HepG2 (cell line): ENCODE measurements at regions not wholly inside any gene's neighbourhood (a gene's known extent, or its start where the extent isn't known, plus 50 kb on each side); places are given as distances from the start of the nearest gene placed in this dataset.

Source experiments
- ATAC-seq: fragments of 200-7000 bp; cut with Tn5 transposase; 3 replicates; pipeline ENCODE4 v1.9.1; 2020; ENCODE audit warnings: mild to moderate bottlenecking, moderate library complexity
- BruUV-seq: library from RNA; stranded (reverse); fragments of 400-500 nt; replicated peaks from 2 replicates; lab custom pipeline; 2021; lab: Mats Ljungman, UMichigan
- CTCF ChIA-PET: fragments of 300-600 bp; formaldehyde crosslinking; extraction: SDS; loops from one replicate; lab custom pipeline; 2021; ENCODE audit warnings: low total read pairs, inconsistent platforms, low intra/inter-chr PET ratio; lab: Yijun Ruan, JAX
- POLR2A ChIA-PET: fragments of 350-600 bp; sonication (Branson Sonifier 250); formaldehyde crosslinking; loops from one replicate; lab custom pipeline; 2020; ENCODE audit warnings: antibody characterized with exemption, inconsistent platforms; lab: Yijun Ruan, JAX
- DNase-seq: peaks from one replicate; pipeline ENCODE4 v3.0.0-alpha.2; 2015; ENCODE audit warnings: low spot score
- FAIRE-seq: peaks from 3 replicates; lab custom pipeline; 2011; peaks lifted over from hg19 to GRCh38; lab: Jason Lieb, UNC
- H2AFZ ChIP-seq: one replicate; pipeline ENCODE4 v1.6.1; 2011; ENCODE audit warnings: low read length, inconsistent platforms
- H3K27ac ChIP-seq: fragments of 300-600 bp; 3 replicates; pipeline ENCODE4 v1.8.0; 2011; ENCODE audit warnings: mixed run types, mild to moderate bottlenecking, mixed read lengths, low read length, inconsistent platforms; ENCODE audit not compliant: insufficient read depth; ENCODE audit errors: extremely low read length
- H3K27me3 ChIP-seq, 2 experiments: fragments of 200-600 bp in 1 of 2; 2 replicates in 1 of 2; 3 replicates in 1 of 2; pipeline versions ENCODE4 v1.6.0 to v1.8.0; 2011; ENCODE audit warnings: low read length in 2 of 2, mild to moderate bottlenecking in 2 of 2, moderate library complexity in 2 of 2, inconsistent platforms in 1 of 2; ENCODE audit not compliant: insufficient read depth in 2 of 2, control insufficient read depth in 1 of 2
- H3K36me3 ChIP-seq, 2 experiments: fragments of 200-600 bp in 1 of 2; replicated peaks in 1 of 2; 2 replicates in 1 of 2; 3 replicates in 1 of 2; pipeline versions ENCODE4 v1.5.1 to v1.8.0; 2011; ENCODE audit warnings: low read length in 2 of 2, inconsistent platforms in 1 of 2; ENCODE audit not compliant: insufficient read depth in 2 of 2, control insufficient read depth in 1 of 2
- H3K4me1 ChIP-seq: 2 replicates; pipeline ENCODE4 v1.5.1; 2012; ENCODE audit warnings: low read length, inconsistent platforms; ENCODE audit not compliant: insufficient read depth
- H3K4me2 ChIP-seq: 2 replicates; pipeline ENCODE4 v1.6.0; 2011; ENCODE audit warnings: low read depth, low read length, inconsistent platforms
- H3K4me3 ChIP-seq, 3 experiments: fragments of 200-600 bp in 1 of 3; sonication (generic), shearing (Covaris generic) in 1 of 3; replicated peaks in 1 of 3; 2 replicates each; pipeline ENCODE4 v1.5.1; 2011 to 2016; ENCODE audit warnings: low read length in 3 of 3, inconsistent platforms in 2 of 3, low read depth in 2 of 3, mild to moderate bottlenecking in 2 of 3, control low read depth in 1 of 3, mixed read lengths in 1 of 3; ENCODE audit not compliant: insufficient read depth in 1 of 3
- H3K79me2 ChIP-seq: one replicate; pipeline ENCODE4 v1.6.1; 2011; ENCODE audit warnings: low read length, inconsistent platforms; ENCODE audit not compliant: insufficient read depth
- H3K9ac ChIP-seq: 2 replicates; pipeline ENCODE4 v1.6.0; 2011; ENCODE audit warnings: mild to moderate bottlenecking, low read depth, low read length, inconsistent platforms; ENCODE audit not compliant: insufficient read depth
- H3K9me3 ChIP-seq: 2 replicates; pipeline ENCODE4 v1.5.1; 2012; ENCODE audit warnings: mild to moderate bottlenecking, low read length
- H4K20me1 ChIP-seq: 2 replicates; pipeline ENCODE4 v1.6.0; 2011; ENCODE audit warnings: inconsistent platforms, mild to moderate bottlenecking, low read length, moderate library complexity; ENCODE audit not compliant: insufficient read depth
- DPF2 ChIP-seq: sonication (generic); formaldehyde crosslinking; IDR thresholded peaks from 2 replicates; pipeline ENCODE4 v1.4.0; 2020; ENCODE audit warnings: mild to moderate bottlenecking, low read depth, missing genetic modification reagents, borderline replicate concordance
- EP300 ChIP-seq, 3 experiments: sonication (generic) in 1 of 3; formaldehyde crosslinking in 1 of 3; IDR thresholded peaks; 2 replicates each; pipeline versions ENCODE4 v1.5.1 to v1.6.1; 2011 to 2020; ENCODE audit warnings: low read depth in 2 of 3, low read length in 2 of 3, borderline replicate concordance in 1 of 3, improper control_type of control experiment in 1 of 3, mild to moderate bottlenecking in 1 of 3, missing genetic modification reagents in 1 of 3, moderate library complexity in 1 of 3
- HNF4A ChIP-seq: sonication (generic); formaldehyde crosslinking; IDR thresholded peaks from 2 replicates; pipeline ENCODE4 v1.4.0; 2020; ENCODE audit warnings: missing genetic modification reagents
- RARA ChIP-seq: IDR thresholded peaks from 2 replicates; pipeline ENCODE4 v1.6.1; 2016; ENCODE audit warnings: missing genetic modification reagents, missing compliant biosample characterization
- SAP130 ChIP-seq: IDR thresholded peaks from 2 replicates; pipeline ENCODE4 v1.6.1; 2016; ENCODE audit warnings: low read depth
- TEAD3 ChIP-seq: optimal IDR thresholded peaks from 2 replicates; pipeline ENCODE3; 2016; ENCODE audit warnings: borderline replicate concordance
- ZBTB21 ChIP-seq: sonication (generic); formaldehyde crosslinking; IDR thresholded peaks from 2 replicates; pipeline ENCODE4 v1.4.0; 2020; ENCODE audit warnings: missing genetic modification reagents
- ZBTB7B ChIP-seq: sonication (generic); formaldehyde crosslinking; IDR thresholded peaks from 2 replicates; pipeline ENCODE4 v1.4.0; 2020; ENCODE audit warnings: missing genetic modification reagents
- ZNF644 ChIP-seq: IDR thresholded peaks from 2 replicates; pipeline ENCODE4 v1.6.1; 2016; ENCODE audit warnings: low read depth
- ZSCAN31 ChIP-seq: sonication (generic); formaldehyde crosslinking; IDR thresholded peaks from 2 replicates; pipeline ENCODE4 v1.5.0; 2020; ENCODE audit warnings: low read depth, mild to moderate bottlenecking, missing genetic modification reagents
- WGBS: methylation state at CpG from one replicate; pipeline ENCODE4 v1.1.6; 2017; ENCODE audit warnings: low lambda C conversion rate; 5-methylcytosine and 5-hydroxymethylcytosine counted together
- in situ Hi-C: cut with HindIII; loops from 2 replicates; pipeline ENCODE4 v1.10.0; 2017; ENCODE audit warnings: low pct_unique_long_range_greater_than_20kb; ENCODE audit not compliant: extremely low pct_ligation_motif_present
- intact Hi-C: fragments of 100-400 bp; cut with micrococcal nuclease; formaldehyde crosslinking; loops from one replicate; pipeline ENCODE4 v1.10.0; 2022; ENCODE audit not compliant: unreplicated experiment
- TF ChIP-seq, protein P1 (sequence below): IDR thresholded peaks from 2 replicates; pipeline ENCODE4 v1.6.1; 2018; ENCODE audit warnings: missing genetic modification reagents
- TF ChIP-seq, protein P2 (sequence below): IDR thresholded peaks from 2 replicates; pipeline ENCODE4 v1.4.0; 2020; ENCODE audit warnings: mild to moderate bottlenecking, missing genetic modification reagents
- TF ChIP-seq, protein P3 (sequence below): conservative IDR thresholded peaks from 2 replicates; pipeline ENCODE4 v1.6.1; 2018; ENCODE audit warnings: missing genetic modification reagents
- TF ChIP-seq, protein P4 (sequence below): IDR thresholded peaks from 2 replicates; pipeline ENCODE4 v1.6.1; 2016

DNA sequence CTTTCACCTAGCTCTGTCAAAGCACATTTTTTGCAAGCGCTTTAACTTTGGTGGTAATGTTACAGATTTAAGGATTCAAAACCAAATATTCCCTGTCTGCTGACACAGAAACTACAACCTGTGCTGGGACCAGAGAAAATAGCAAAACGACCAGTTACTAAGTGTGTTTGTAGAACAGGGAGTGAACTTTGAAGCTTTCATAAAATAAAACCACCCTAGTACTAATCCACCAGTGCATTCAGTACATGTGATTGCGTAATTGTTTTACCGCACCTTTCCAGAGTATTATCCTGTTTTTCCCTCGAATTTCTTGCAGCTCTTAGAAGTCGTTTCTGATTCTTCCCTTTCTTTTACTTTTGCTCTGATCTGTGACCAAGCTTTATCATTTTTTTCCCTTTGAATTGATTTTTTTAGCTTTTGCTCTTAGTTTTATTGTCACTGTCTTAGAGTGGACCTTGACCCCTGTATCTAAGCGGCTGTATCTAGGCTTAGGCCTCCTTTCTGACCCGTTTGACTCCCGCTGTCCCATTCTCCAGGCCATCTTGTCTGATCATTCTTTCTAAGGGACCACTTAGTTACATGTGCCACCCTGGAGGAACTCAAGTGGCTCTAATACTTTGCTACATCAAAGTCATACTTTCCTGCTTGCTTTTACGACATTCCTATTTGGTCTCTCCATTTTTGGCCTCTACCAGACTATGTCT, 429.4 kb downstream of the PCNX1 start (continued):
- TF ChIP-seq, protein P1, sequence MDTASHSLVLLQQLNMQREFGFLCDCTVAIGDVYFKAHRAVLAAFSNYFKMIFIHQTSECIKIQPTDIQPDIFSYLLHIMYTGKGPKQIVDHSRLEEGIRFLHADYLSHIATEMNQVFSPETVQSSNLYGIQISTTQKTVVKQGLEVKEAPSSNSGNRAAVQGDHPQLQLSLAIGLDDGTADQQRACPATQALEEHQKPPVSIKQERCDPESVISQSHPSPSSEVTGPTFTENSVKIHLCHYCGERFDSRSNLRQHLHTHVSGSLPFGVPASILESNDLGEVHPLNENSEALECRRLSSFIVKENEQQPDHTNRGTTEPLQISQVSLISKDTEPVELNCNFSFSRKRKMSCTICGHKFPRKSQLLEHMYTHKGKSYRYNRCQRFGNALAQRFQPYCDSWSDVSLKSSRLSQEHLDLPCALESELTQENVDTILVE (CRISPR knock-in tag): peak; percentile 56; the same call in 1 of the 2 replicates

DNA sequence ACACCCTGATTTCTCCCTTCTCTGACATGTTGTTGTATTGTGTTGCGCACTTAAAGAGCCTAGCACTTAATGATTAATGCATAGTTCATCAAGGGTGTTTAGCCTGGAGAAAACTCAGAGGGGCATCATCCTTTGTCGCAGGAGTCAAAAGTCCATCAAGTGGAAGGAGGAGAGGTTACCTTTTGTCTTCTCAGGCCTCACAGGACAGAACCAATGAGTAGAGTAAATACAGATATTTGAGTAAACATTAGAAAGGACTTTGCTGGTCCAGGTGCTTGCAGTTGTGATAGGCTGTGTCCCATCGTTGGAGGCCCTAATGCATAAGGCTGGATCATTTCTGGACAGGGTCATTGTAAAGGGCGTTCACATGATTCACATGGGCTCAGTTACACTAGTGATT, 430.9 kb downstream of the PCNX1 start:
- peak overlapping the region; percentile 41; the same call in 1 of the 2 replicates for H3K4me2 ChIP-seq
- no peaks in the 10 kb centered on the region for H3K27me3 ChIP-seq
- H4K20me1 ChIP-seq: no peaks in the 10 kb centered on the region
- POLR2A ChIA-PET: no interaction called here
- H3K9me3 ChIP-seq: no peaks in the 10 kb centered on the region
- H3K4me3 ChIP-seq: no peak overlapping the region
- BruUV-seq: no TSS peak
- CTCF ChIA-PET: no interaction called here
- peaks cover 68% of the 10 kb centered on the region for H3K79me2 ChIP-seq
- H2AFZ ChIP-seq: no peak overlapping the region
- DNase-seq: no peak
- H3K9ac ChIP-seq: no peak overlapping the region
- ATAC-seq: peak; percentile 44
- in situ Hi-C loops (no loop called here), intact Hi-C loops (no loop called here)
- 32% methylated on average over 3 of the region's 4 CpGs for whole genome bisulfite sequencing
- no peaks in the 10 kb centered on the region for H3K36me3 ChIP-seq
- peak overlapping the region; percentile 42 for H3K27ac ChIP-seq
- peaks cover 77% of the 10 kb centered on the region for H3K4me1 ChIP-seq
- FAIRE-seq: no peak
- TF ChIP-seq, protein P2, sequence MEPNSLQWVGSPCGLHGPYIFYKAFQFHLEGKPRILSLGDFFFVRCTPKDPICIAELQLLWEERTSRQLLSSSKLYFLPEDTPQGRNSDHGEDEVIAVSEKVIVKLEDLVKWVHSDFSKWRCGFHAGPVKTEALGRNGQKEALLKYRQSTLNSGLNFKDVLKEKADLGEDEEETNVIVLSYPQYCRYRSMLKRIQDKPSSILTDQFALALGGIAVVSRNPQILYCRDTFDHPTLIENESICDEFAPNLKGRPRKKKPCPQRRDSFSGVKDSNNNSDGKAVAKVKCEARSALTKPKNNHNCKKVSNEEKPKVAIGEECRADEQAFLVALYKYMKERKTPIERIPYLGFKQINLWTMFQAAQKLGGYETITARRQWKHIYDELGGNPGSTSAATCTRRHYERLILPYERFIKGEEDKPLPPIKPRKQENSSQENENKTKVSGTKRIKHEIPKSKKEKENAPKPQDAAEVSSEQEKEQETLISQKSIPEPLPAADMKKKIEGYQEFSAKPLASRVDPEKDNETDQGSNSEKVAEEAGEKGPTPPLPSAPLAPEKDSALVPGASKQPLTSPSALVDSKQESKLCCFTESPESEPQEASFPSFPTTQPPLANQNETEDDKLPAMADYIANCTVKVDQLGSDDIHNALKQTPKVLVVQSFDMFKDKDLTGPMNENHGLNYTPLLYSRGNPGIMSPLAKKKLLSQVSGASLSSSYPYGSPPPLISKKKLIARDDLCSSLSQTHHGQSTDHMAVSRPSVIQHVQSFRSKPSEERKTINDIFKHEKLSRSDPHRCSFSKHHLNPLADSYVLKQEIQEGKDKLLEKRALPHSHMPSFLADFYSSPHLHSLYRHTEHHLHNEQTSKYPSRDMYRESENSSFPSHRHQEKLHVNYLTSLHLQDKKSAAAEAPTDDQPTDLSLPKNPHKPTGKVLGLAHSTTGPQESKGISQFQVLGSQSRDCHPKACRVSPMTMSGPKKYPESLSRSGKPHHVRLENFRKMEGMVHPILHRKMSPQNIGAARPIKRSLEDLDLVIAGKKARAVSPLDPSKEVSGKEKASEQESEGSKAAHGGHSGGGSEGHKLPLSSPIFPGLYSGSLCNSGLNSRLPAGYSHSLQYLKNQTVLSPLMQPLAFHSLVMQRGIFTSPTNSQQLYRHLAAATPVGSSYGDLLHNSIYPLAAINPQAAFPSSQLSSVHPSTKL (CRISPR knock-in tag): peak; percentile 57; the same call in 1 of the 2 replicates
- TF ChIP-seq RARA (peak; percentile 34), ZSCAN31 (CRISPR knock-in tag) (0 out of 2 replicates have a peak, but pooled peaks have one; percentile 41), ZBTB21 (CRISPR knock-in tag) (no peak), DPF2 (0 out of 2 replicates have a peak, but pooled peaks have one; percentile 5), SAP130 (CRISPR knock-in tag) (peak; percentile 24; the same call in 1 of the 2 replicates), ZBTB7B (CRISPR knock-in tag) (peak; percentile 20; the same call in 1 of the 2 replicates), EP300 (IDR thresholded peaks at IDR 0.05; ENCODE audit: low read depth in 2 of 2, low read length in 2 of 2) (peak in 1 of 2 experiments; percentile 41; a peak in 1 of 4 replicates), EP300 (CRISPR knock-in tag; IDR thresholded peaks at IDR 0.05; ENCODE audit: borderline replicate concordance) (no peak), TEAD3 (CRISPR knock-in tag) (peak; percentile 9), HNF4A (peak; percentile 76), ZNF644 (CRISPR knock-in tag) (0 out of 2 replicates have a peak, but pooled peaks have one; percentile 37)
- TF ChIP-seq, protein P3, sequence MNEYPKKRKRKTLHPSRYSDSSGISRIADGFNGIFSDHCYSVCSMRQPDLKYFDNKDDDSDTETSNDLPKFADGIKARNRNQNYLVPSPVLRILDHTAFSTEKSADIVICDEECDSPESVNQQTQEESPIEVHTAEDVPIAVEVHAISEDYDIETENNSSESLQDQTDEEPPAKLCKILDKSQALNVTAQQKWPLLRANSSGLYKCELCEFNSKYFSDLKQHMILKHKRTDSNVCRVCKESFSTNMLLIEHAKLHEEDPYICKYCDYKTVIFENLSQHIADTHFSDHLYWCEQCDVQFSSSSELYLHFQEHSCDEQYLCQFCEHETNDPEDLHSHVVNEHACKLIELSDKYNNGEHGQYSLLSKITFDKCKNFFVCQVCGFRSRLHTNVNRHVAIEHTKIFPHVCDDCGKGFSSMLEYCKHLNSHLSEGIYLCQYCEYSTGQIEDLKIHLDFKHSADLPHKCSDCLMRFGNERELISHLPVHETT (CRISPR knock-in tag): no peak
- TF ChIP-seq, protein P4, sequence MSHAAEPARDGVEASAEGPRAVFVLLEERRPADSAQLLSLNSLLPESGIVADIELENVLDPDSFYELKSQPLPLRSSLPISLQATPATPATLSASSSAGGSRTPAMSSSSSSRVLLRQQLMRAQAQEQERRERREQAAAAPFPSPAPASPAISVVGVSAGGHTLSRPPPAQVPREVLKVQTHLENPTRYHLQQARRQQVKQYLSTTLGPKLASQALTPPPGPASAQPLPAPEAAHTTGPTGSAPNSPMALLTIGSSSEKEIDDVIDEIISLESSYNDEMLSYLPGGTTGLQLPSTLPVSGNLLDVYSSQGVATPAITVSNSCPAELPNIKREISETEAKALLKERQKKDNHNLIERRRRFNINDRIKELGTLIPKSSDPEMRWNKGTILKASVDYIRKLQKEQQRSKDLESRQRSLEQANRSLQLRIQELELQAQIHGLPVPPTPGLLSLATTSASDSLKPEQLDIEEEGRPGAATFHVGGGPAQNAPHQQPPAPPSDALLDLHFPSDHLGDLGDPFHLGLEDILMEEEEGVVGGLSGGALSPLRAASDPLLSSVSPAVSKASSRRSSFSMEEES (CRISPR knock-in tag): 0 out of 2 replicates have a peak, but pooled peaks have one; percentile 28
